Liver (tissue), 8 donors: ENCODE measurements at regions not wholly inside any gene's neighbourhood (a gene's known extent, or its start where the extent isn't known, plus 50 kb on each side); places are given as distances from the start of the nearest gene placed in this dataset.

ENCODE experiments used
- DNase-seq: peaks from one replicate; pipeline ENCODE4 v3.0.0-alpha.2; 2017; ENCODE audit warnings: low spot score
- H3K27ac ChIP-seq, 2 donors: one replicate each; pipeline ENCODE4 v1.7.0; 2013; ENCODE audit warnings: inconsistent platforms in 2 of 2, low read length in 2 of 2, control low read depth in 1 of 2, low read depth in 1 of 2, mild to moderate bottlenecking in 1 of 2
- H3K27me3 ChIP-seq, 4 donors: one replicate each; pipeline versions ENCODE4 v1.6.1 to v1.7.0; 2013; ENCODE audit warnings: low read length in 3 of 4, inconsistent platforms in 1 of 4, mild to moderate bottlenecking in 1 of 4, moderate library complexity in 1 of 4; ENCODE audit not compliant: control insufficient read depth in 4 of 4, insufficient read depth in 4 of 4
- H3K36me3 ChIP-seq, 4 donors: one replicate each; pipeline versions ENCODE4 v1.6.1 to v1.7.0; 2013; ENCODE audit warnings: low read length in 3 of 4, mild to moderate bottlenecking in 3 of 4, low read depth in 1 of 4, moderate library complexity in 1 of 4; ENCODE audit not compliant: control insufficient read depth in 4 of 4, insufficient read depth in 3 of 4
- H3K4me1 ChIP-seq, 4 donors: one replicate each; pipeline versions ENCODE4 v1.6.1 to v1.7.0; 2013; ENCODE audit warnings: low read length in 3 of 4, mild to moderate bottlenecking in 3 of 4, moderate library complexity in 1 of 4; ENCODE audit not compliant: control insufficient read depth in 4 of 4, insufficient read depth in 4 of 4
- H3K4me3 ChIP-seq, 3 donors: one replicate each; pipeline versions ENCODE4 v1.6.1 to v1.7.0; 2013; ENCODE audit warnings: low read length in 3 of 3, control low read depth in 1 of 3, low read depth in 1 of 3, mild to moderate bottlenecking in 1 of 3
- H3K9ac ChIP-seq, 2 donors: one replicate each; pipeline ENCODE4 v1.7.0; 2013; ENCODE audit warnings: low read length in 2 of 2, mild to moderate bottlenecking in 2 of 2, moderate library complexity in 2 of 2, control low read depth in 1 of 2, low read depth in 1 of 2
- H3K9me3 ChIP-seq, 4 donors: one replicate each; pipeline versions ENCODE4 v1.6.1 to v1.7.0; 2013; ENCODE audit warnings: low read length in 3 of 4; ENCODE audit not compliant: control insufficient read depth in 4 of 4
- EGR1 ChIP-seq, 2 donors: IDR thresholded peaks; 2 replicates each; pipeline ENCODE4 v1.6.1; 2016 to 2018; ENCODE audit warnings: antibody characterized with exemption in 2 of 2, low read depth in 2 of 2
- FOXA1 ChIP-seq: IDR thresholded peaks from 2 replicates; pipeline ENCODE4 v1.6.1; 2016; ENCODE audit warnings: antibody characterized with exemption
- FOXA2 ChIP-seq: IDR thresholded peaks from 2 replicates; pipeline ENCODE4 v1.6.1; 2016; ENCODE audit warnings: antibody characterized with exemption
- GABPA ChIP-seq, 2 donors: IDR thresholded peaks in 1 of 2; conservative IDR thresholded peaks in 1 of 2; 2 replicates each; pipeline ENCODE4 v1.6.1; 2016; ENCODE audit warnings: antibody characterized with exemption in 2 of 2, mild to moderate bottlenecking in 1 of 2, moderate library complexity in 1 of 2
- HNF4A ChIP-seq, 2 donors: conservative IDR thresholded peaks; 2 replicates each; pipeline ENCODE4 v1.6.1; 2016; ENCODE audit warnings: antibody characterized with exemption in 2 of 2, mild to moderate bottlenecking in 2 of 2
- HNF4G ChIP-seq: IDR thresholded peaks from 2 replicates; pipeline ENCODE4 v1.6.1; 2016; ENCODE audit warnings: antibody characterized with exemption
- JUND ChIP-seq, 2 donors: IDR thresholded peaks; 2 replicates each; pipeline ENCODE4 v1.6.1; 2016; ENCODE audit warnings: antibody characterized with exemption in 2 of 2
- NR2F2 ChIP-seq: IDR thresholded peaks from 2 replicates; pipeline ENCODE4 v1.6.1; 2016; ENCODE audit warnings: antibody characterized with exemption
- RXRA ChIP-seq, 2 donors: IDR thresholded peaks; 2 replicates each; pipeline ENCODE4 v1.6.1; 2017 to 2018; ENCODE audit warnings: antibody characterized with exemption in 2 of 2, mild to moderate bottlenecking in 1 of 2
- SP1 ChIP-seq: IDR thresholded peaks from 2 replicates; pipeline ENCODE4 v1.6.1; 2018; ENCODE audit warnings: antibody characterized with exemption, mild to moderate bottlenecking
- TAF1 ChIP-seq: conservative IDR thresholded peaks from 2 replicates; pipeline ENCODE4 v1.6.1; 2016; ENCODE audit warnings: antibody characterized with exemption, mild to moderate bottlenecking
- YY1 ChIP-seq: IDR thresholded peaks from 2 replicates; pipeline ENCODE4 v1.6.1; 2016; ENCODE audit warnings: antibody characterized with exemption, mild to moderate bottlenecking
- WGBS: extraction: QIAGEN DNeasy Blood & Tissue Kit; methylation state at CpG from one replicate; pipeline ENCODE4 v1.1.7; 2013; 5-methylcytosine and 5-hydroxymethylcytosine counted together
- TF ChIP-seq, protein P1 (sequence below): IDR thresholded peaks from 2 replicates; pipeline ENCODE4 v1.6.1; 2016; ENCODE audit warnings: antibody characterized with exemption
- TF ChIP-seq, protein P2 (sequence below): IDR thresholded peaks from 2 replicates; pipeline ENCODE4 v1.6.1; 2016; ENCODE audit warnings: antibody characterized with exemption, mild to moderate bottlenecking
- TF ChIP-seq, protein P3 (sequence below): IDR thresholded peaks from 2 replicates; pipeline ENCODE4 v1.6.1; 2016; ENCODE audit warnings: antibody characterized with exemption
- TF ChIP-seq, protein P4 (sequence below): fragments of 150-350 bp; IDR thresholded peaks from 2 replicates; pipeline ENCODE4 v1.5.1; 2017; ENCODE audit warnings: improper control_type of control experiment, low read depth, low read length; ENCODE audit not compliant: missing input control
- donor health status: healthy.
- donor health status: healthy.
- donor health status: healthy.
- donor health status: healthy.
- donor health status: healthy.

DNA sequence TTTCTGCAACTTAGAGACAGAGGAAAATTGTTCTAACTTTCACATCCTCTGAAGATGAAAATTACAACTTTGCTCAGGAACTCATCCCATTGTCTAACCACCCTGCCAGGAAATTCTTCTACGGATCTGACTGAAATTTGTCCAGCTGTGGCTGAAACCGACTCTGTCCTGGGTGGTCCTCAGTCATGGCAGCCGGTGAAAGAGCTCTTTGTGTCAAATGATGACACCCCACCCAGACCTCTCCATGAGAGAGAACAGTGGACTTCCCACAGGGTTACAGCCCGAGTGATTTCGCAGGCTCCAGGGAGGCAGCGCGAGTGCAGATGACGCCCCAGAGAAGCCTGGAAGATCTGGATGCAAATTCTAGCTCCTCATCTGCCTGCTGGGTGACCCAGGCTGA lies 65.1 kb upstream of the TRIB2 start:
- Histone ChIP-seq H3K27ac (no peak overlapping the region), H3K36me3 (no peaks in the 10 kb centered on the region), H3K4me3 (no peak overlapping the region), H3K4me1 (no peaks in the 10 kb centered on the region), H3K27me3 (peaks cover 0 to 5% (median 0%) of the 10 kb centered on the region in 4 donors), H3K9ac (no peak overlapping the region), H3K9me3 (no peaks in the 10 kb centered on the region)
- DNase-seq: no peak
- TF ChIP-seq FOXA1: no peak
- WGBS: 89% methylated on average over 8 of the region's 8 CpGs

DNA sequence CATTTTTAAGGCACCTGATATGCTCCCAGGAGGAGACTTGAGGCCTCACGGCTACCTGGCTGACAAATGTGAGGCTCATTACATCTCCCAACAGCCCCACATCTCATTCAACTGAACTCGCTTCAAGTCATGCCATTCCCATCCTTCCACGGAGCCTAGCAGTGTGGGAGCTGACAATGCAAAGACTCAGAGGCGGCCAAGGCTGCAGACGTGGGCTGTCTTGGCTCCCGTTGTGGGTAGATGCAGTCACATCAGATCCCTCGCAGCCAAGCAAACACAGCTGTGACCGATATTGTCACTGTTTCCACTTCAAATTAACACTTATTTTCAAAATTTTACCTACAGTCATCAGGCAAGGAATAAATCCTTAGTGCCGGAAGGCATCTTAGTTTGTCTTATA lies 64.0 kb upstream of the TRIB2 start:
- no peaks in the 10 kb centered on the region for H3K36me3 ChIP-seq
- H3K27ac ChIP-seq: no peak overlapping the region
- no peaks in the 10 kb centered on the region for H3K9me3 ChIP-seq
- no peaks in the 10 kb centered on the region for H3K4me1 ChIP-seq
- peaks cover 0 to 5% (median 0%) of the 10 kb centered on the region in 4 donors for H3K27me3 ChIP-seq
- TF ChIP-seq FOXA2 (no peak), SP1 (no peak), RXRA (IDR thresholded peaks at IDR 0.05) (no peak), JUND (IDR thresholded peaks at IDR 0.05) (no peak), GABPA (IDR thresholded peaks at IDR 0.05 in 1 of 2, conservative IDR thresholded peaks at IDR 0.05 in 1 of 2) (no peak), YY1 (no peak), NR2F2 (no peak)
- TF ChIP-seq, protein P1, sequence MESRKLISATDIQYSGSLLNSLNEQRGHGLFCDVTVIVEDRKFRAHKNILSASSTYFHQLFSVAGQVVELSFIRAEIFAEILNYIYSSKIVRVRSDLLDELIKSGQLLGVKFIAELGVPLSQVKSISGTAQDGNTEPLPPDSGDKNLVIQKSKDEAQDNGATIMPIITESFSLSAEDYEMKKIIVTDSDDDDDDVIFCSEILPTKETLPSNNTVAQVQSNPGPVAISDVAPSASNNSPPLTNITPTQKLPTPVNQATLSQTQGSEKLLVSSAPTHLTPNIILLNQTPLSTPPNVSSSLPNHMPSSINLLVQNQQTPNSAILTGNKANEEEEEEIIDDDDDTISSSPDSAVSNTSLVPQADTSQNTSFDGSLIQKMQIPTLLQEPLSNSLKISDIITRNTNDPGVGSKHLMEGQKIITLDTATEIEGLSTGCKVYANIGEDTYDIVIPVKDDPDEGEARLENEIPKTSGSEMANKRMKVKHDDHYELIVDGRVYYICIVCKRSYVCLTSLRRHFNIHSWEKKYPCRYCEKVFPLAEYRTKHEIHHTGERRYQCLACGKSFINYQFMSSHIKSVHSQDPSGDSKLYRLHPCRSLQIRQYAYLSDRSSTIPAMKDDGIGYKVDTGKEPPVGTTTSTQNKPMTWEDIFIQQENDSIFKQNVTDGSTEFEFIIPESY: no peak
- TF ChIP-seq, protein P2, sequence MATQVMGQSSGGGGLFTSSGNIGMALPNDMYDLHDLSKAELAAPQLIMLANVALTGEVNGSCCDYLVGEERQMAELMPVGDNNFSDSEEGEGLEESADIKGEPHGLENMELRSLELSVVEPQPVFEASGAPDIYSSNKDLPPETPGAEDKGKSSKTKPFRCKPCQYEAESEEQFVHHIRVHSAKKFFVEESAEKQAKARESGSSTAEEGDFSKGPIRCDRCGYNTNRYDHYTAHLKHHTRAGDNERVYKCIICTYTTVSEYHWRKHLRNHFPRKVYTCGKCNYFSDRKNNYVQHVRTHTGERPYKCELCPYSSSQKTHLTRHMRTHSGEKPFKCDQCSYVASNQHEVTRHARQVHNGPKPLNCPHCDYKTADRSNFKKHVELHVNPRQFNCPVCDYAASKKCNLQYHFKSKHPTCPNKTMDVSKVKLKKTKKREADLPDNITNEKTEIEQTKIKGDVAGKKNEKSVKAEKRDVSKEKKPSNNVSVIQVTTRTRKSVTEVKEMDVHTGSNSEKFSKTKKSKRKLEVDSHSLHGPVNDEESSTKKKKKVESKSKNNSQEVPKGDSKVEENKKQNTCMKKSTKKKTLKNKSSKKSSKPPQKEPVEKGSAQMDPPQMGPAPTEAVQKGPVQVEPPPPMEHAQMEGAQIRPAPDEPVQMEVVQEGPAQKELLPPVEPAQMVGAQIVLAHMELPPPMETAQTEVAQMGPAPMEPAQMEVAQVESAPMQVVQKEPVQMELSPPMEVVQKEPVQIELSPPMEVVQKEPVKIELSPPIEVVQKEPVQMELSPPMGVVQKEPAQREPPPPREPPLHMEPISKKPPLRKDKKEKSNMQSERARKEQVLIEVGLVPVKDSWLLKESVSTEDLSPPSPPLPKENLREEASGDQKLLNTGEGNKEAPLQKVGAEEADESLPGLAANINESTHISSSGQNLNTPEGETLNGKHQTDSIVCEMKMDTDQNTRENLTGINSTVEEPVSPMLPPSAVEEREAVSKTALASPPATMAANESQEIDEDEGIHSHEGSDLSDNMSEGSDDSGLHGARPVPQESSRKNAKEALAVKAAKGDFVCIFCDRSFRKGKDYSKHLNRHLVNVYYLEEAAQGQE: no peak
- DNase-seq: no peak
- no peak overlapping the region for H3K4me3 ChIP-seq
- no peak overlapping the region for H3K9ac ChIP-seq
- WGBS: 88% methylated on average over 9 of the region's 9 CpGs

DNA sequence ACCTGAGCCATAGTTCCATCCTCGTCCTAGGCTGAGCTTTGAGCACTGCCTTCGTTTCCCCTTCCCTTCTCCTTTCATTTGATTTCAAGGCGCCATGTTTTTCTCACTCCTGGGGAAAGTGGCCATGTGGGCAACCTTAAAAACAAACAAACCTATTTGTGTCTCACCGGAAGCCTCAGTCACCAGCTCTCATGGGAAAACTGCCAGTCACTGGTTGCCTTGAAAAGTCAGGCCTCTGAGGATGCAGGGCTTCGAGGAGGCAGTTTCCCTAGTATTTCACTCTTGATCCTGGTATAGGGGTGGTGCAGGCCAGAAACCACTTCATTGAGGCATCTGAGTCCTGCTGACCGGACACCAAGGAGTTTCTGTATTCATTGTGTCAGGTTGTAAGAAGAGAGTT lies 59.2 kb upstream of the TRIB2 start:
- Histone ChIP-seq H3K27me3 (no peaks in the 10 kb centered on the region), H3K4me3 (no peak overlapping the region), H3K27ac (no peak overlapping the region), H3K9ac (no peak overlapping the region), H3K4me1 (no peaks in the 10 kb centered on the region), H3K36me3 (no peaks in the 10 kb centered on the region), H3K9me3 (no peaks in the 10 kb centered on the region)
- 79% methylated on average over 6 of the region's 6 CpGs for WGBS
- no peak for TF ChIP-seq RXRA (IDR thresholded peaks at IDR 0.05)
- no peak for TF ChIP-seq FOXA1
- no peak for TF ChIP-seq JUND (IDR thresholded peaks at IDR 0.05)
- TF ChIP-seq GABPA (IDR thresholded peaks at IDR 0.05 in 1 of 2, conservative IDR thresholded peaks at IDR 0.05 in 1 of 2): no peak
- no peak for TF ChIP-seq HNF4A (conservative IDR thresholded peaks at IDR 0.05)
- no peak for TF ChIP-seq TAF1
- TF ChIP-seq, protein P3, sequence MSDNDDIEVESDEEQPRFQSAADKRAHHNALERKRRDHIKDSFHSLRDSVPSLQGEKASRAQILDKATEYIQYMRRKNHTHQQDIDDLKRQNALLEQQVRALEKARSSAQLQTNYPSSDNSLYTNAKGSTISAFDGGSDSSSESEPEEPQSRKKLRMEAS: no peak
- TF ChIP-seq NR2F2: no peak
- no peak for TF ChIP-seq YY1
- no peak for TF ChIP-seq FOXA2
- TF ChIP-seq SP1: no peak
- TF ChIP-seq, protein P4, sequence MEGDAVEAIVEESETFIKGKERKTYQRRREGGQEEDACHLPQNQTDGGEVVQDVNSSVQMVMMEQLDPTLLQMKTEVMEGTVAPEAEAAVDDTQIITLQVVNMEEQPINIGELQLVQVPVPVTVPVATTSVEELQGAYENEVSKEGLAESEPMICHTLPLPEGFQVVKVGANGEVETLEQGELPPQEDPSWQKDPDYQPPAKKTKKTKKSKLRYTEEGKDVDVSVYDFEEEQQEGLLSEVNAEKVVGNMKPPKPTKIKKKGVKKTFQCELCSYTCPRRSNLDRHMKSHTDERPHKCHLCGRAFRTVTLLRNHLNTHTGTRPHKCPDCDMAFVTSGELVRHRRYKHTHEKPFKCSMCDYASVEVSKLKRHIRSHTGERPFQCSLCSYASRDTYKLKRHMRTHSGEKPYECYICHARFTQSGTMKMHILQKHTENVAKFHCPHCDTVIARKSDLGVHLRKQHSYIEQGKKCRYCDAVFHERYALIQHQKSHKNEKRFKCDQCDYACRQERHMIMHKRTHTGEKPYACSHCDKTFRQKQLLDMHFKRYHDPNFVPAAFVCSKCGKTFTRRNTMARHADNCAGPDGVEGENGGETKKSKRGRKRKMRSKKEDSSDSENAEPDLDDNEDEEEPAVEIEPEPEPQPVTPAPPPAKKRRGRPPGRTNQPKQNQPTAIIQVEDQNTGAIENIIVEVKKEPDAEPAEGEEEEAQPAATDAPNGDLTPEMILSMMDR: no peak
- TF ChIP-seq, protein P1: no peak
- TF ChIP-seq EGR1 (IDR thresholded peaks at IDR 0.05; ENCODE audit: low read depth in 2 of 2): no peak
- no peak for TF ChIP-seq HNF4G
- DNase-seq: no peak
